SH-SY5Y (cell line): ENCODE measurements at regions not wholly inside any gene's neighbourhood (a gene's known extent, or its start where the extent isn't known, plus 50 kb on each side); places are given as distances from the start of the nearest gene placed in this dataset.

ENCODE experiments used
- GATA2 ChIP-seq: IDR thresholded peaks from 2 replicates; pipeline ENCODE4 v1.6.1; 2011; ENCODE audit warnings: mild to moderate bottlenecking, low read depth, low read length
- GATA3 ChIP-seq: IDR thresholded peaks from 2 replicates; pipeline ENCODE4 v1.6.1; 2011; ENCODE audit warnings: low read depth, mild to moderate bottlenecking, low read length, moderate library complexity

GRCh38 chr20:57968120-57968519, 258.3 kb upstream of the PMEPA1 start:
- no peak for TF ChIP-seq GATA3
- no peak for TF ChIP-seq GATA2
